ENCODE measurements at regions not wholly inside any gene's neighbourhood (a gene's known extent, or its start where the extent isn't known, plus 50 kb on each side); places are given as distances from the start of the nearest gene placed in this dataset.

GRCh38 chr3:18758047-18758704 is 333.0 kb upstream of the SATB1 start:
- intact Hi-C loops (cut with DNase I), result no loop called here
- no peaks in the 10 kb centered on the region for H3K4me1 ChIP-seq (ENCODE audit: insufficient read depth)
- TF ChIP-seq EP300 (IDR thresholded peaks at IDR 0.05), result no peak
- TF ChIP-seq CTCF (IDR thresholded peaks at IDR 0.05), result no peak
- no peak for TF ChIP-seq POLR2A (IDR thresholded peaks at IDR 0.05)
- H3K36me3 ChIP-seq, result no peaks in the 10 kb centered on the region
- no peaks in the 10 kb centered on the region for H3K27me3 ChIP-seq
- no peaks in the 10 kb centered on the region for H3K9me3 ChIP-seq
- WGBS, 3 donors, result 70 to 74% (median 73%) methylated on average over 4 of the region's 4 CpGs
- H3K4me3 ChIP-seq, result no peak overlapping the region
- no peak overlapping the region for H3K27ac ChIP-seq
- no peak for DNase-seq

GRCh38 chr3:18757476-18757875 is 332.3 kb upstream of the SATB1 start:
- Histone ChIP-seq H3K9me3 (no peaks in the 10 kb centered on the region), H3K4me3 (no peak overlapping the region), H3K27me3 (no peaks in the 10 kb centered on the region), H3K36me3 (no peaks in the 10 kb centered on the region), H3K27ac (no peak overlapping the region), H3K4me1 (ENCODE audit: insufficient read depth) (no peaks in the 10 kb centered on the region)
- no peak for TF ChIP-seq POLR2A (IDR thresholded peaks at IDR 0.05)
- intact Hi-C loops (cut with DNase I), result no loop called here
- WGBS, 3 donors, result 94 to 96% (median 95%) methylated on average over 3 of the region's 3 CpGs
- DNase-seq, result no peak

- no peak overlapping the region for H3K4me3 ChIP-seq
- TF ChIP-seq EP300 (IDR thresholded peaks at IDR 0.05), result no peak
- TF ChIP-seq POLR2A (IDR thresholded peaks at IDR 0.05), result no peak
- no peaks in the 10 kb centered on the region for H3K9me3 ChIP-seq
- no peak overlapping the region for H3K27ac ChIP-seq
- H3K27me3 ChIP-seq, result no peaks in the 10 kb centered on the region
- H3K36me3 ChIP-seq, result no peaks in the 10 kb centered on the region
- intact Hi-C loops (cut with DNase I), result no loop called here
- no peaks in the 10 kb centered on the region for H3K4me1 ChIP-seq (ENCODE audit: insufficient read depth)
- 93 to 95% (median 94%) methylated on average over 4 of the region's 4 CpGs for WGBS, 3 donors
- no peak for DNase-seq
Observed at GRCh38 chr3:18752273-18752934, 327.3 kb upstream of the SATB1 start.

- no peaks in the 10 kb centered on the region for H3K27me3 ChIP-seq
- intact Hi-C loops (cut with DNase I), result no loop called here
- no peaks in the 10 kb centered on the region for H3K36me3 ChIP-seq
- 46 to 64% (median 60%) methylated on average over 1 of the region's 1 CpG for WGBS, 3 donors
- no peaks in the 10 kb centered on the region for H3K4me1 ChIP-seq (ENCODE audit: insufficient read depth)
- no peak overlapping the region for H3K4me3 ChIP-seq
- H3K27ac ChIP-seq, result no peak overlapping the region
- no peak for TF ChIP-seq EP300 (IDR thresholded peaks at IDR 0.05)
- TF ChIP-seq CTCF (IDR thresholded peaks at IDR 0.05), result no peak
- no peak for TF ChIP-seq POLR2A (IDR thresholded peaks at IDR 0.05)
- no peak for DNase-seq
- H3K9me3 ChIP-seq, result no peaks in the 10 kb centered on the region
Observed at GRCh38 chr3:18751514-18751913, 326.4 kb upstream of the SATB1 start.

- Histone ChIP-seq H3K4me1 (ENCODE audit: insufficient read depth) (no peaks in the 10 kb centered on the region), H3K36me3 (no peaks in the 10 kb centered on the region), H3K4me3 (no peak overlapping the region), H3K9me3 (no peaks in the 10 kb centered on the region), H3K27me3 (no peaks in the 10 kb centered on the region), H3K27ac (no peak overlapping the region)
- no peak for TF ChIP-seq POLR2A (IDR thresholded peaks at IDR 0.05)
- TF ChIP-seq EP300 (IDR thresholded peaks at IDR 0.05), result no peak
- TF ChIP-seq CTCF (IDR thresholded peaks at IDR 0.05), result no peak
- intact Hi-C loops (cut with DNase I), result no loop called here
- WGBS, 3 donors, result 35 to 54% (median 40%) methylated on average over 3 of the region's 3 CpGs
- no peak for DNase-seq
Observed at GRCh38 chr3:18747383-18747782, 322.2 kb upstream of the SATB1 start.

All from ovary (tissue), 7 donors.